K562 (cell line): ENCODE measurements at regions not wholly inside any gene's neighbourhood (a gene's known extent, or its start where the extent isn't known, plus 50 kb on each side); places are given as distances from the start of the nearest gene placed in this dataset.

Experiments used
- ATAC-seq: fragments of 200-7000 bp; cut with Tn5 transposase; 3 replicates; pipeline ENCODE4 v1.9.1; 2020; ENCODE audit warnings: moderate library complexity
- BruUV-seq: library from RNA; stranded (reverse); fragments of 400-500 nt; replicated peaks from 2 replicates; lab custom pipeline; 2021; lab: Mats Ljungman, UMichigan
- CTCF ChIA-PET: fragments of 300-600 bp; formaldehyde crosslinking; extraction: SDS; loops from one replicate; lab custom pipeline; 2021; ENCODE audit warnings: low intra/inter-chr PET ratio; lab: Yijun Ruan, JAX
- POLR2A ChIA-PET: fragments of 300-600, 350-650 bp; sonication (Branson Sonifier 250); formaldehyde crosslinking; extraction: SDS; loops from one replicate; lab custom pipeline; 2021; ENCODE audit warnings: antibody characterized with exemption, inconsistent platforms; lab: Yijun Ruan, JAX
- DNase-seq, 4 experiments: peaks; one replicate each; pipeline versions ENCODE4 v3.0.0 to v3.0.0-alpha.2; 2011 to 2018; ENCODE audit warnings: low spot score in 3 of 4, mixed read lengths in 3 of 4; ENCODE audit errors: extremely low read depth in 1 of 4
- FAIRE-seq: peaks from 2 replicates; lab custom pipeline; 2011; peaks lifted over from hg19 to GRCh38; lab: Jason Lieb, UNC
- H2AFZ ChIP-seq: 2 replicates; pipeline ENCODE4 v1.6.0; 2011; ENCODE audit warnings: low read depth, low read length, control low read depth, inconsistent platforms
- H3K27ac ChIP-seq: fragments of 200-600 bp; 3 replicates; pipeline ENCODE4 v1.8.0; 2011; ENCODE audit warnings: low read depth, mild to moderate bottlenecking, control low read depth, inconsistent platforms, low read length, moderate library complexity, mixed read lengths; ENCODE audit errors: extremely low read depth
- H3K27me3 ChIP-seq, 2 experiments: fragments of 300-600 bp in 1 of 2; 2 replicates in 1 of 2; 3 replicates in 1 of 2; pipeline versions ENCODE4 v1.6.0 to v1.8.0; 2011; ENCODE audit warnings: inconsistent platforms in 2 of 2, low read length in 2 of 2, mild to moderate bottlenecking in 1 of 2, mixed read lengths in 1 of 2, moderate library complexity in 1 of 2; ENCODE audit not compliant: control insufficient read depth in 2 of 2, insufficient read depth in 2 of 2
- H3K36me3 ChIP-seq: fragments of 300-600 bp; 3 replicates; pipeline ENCODE4 v1.8.0; 2011; ENCODE audit warnings: mild to moderate bottlenecking, low read length, inconsistent platforms; ENCODE audit not compliant: control insufficient read depth, insufficient read depth
- H3K4me1 ChIP-seq, 2 experiments: fragments of 200-600 bp in 1 of 2; replicated peaks in 1 of 2; 2 replicates in 1 of 2; 3 replicates in 1 of 2; pipeline versions ENCODE4 v1.5.1 to v1.8.0; 2011; ENCODE audit warnings: inconsistent platforms in 2 of 2, low read length in 2 of 2, mild to moderate bottlenecking in 1 of 2, mixed read lengths in 1 of 2, moderate library complexity in 1 of 2; ENCODE audit not compliant: control insufficient read depth in 2 of 2, insufficient read depth in 2 of 2
- H3K4me2 ChIP-seq: 2 replicates; pipeline ENCODE4 v1.6.1; 2011; ENCODE audit warnings: low read length, control low read depth, inconsistent platforms, mixed read lengths; ENCODE audit not compliant: insufficient read depth
- H3K4me3 ChIP-seq: fragments of 200-600 bp; sonication (generic), shearing (Covaris generic); 2 replicates; pipeline ENCODE4 v1.5.1; 2016; ENCODE audit warnings: control low read depth, inconsistent platforms
- H3K79me2 ChIP-seq: fragments of 200-600 bp; 3 replicates; pipeline ENCODE4 v1.8.0; 2011; ENCODE audit warnings: low read length, inconsistent platforms; ENCODE audit not compliant: control insufficient read depth, insufficient read depth
- H3K9ac ChIP-seq, 2 experiments: 2 replicates each; pipeline versions ENCODE4 v1.6.0 to v1.6.1; 2011; ENCODE audit warnings: low read depth in 2 of 2, low read length in 2 of 2, control low read depth in 1 of 2, inconsistent platforms in 1 of 2, mild to moderate bottlenecking in 1 of 2, mixed read lengths in 1 of 2; ENCODE audit not compliant: insufficient read depth in 1 of 2
- H3K9me1 ChIP-seq: one replicate; pipeline ENCODE4 v1.6.0; 2011; ENCODE audit warnings: inconsistent platforms, mild to moderate bottlenecking, low read length, moderate library complexity; ENCODE audit not compliant: control insufficient read depth, insufficient read depth
- H3K9me3 ChIP-seq: replicated peaks from 2 replicates; pipeline ENCODE4 v1.5.1; 2011; ENCODE audit warnings: low read depth, low read length, inconsistent platforms; ENCODE audit not compliant: control insufficient read depth, insufficient read depth
- H4K20me1 ChIP-seq: replicated peaks from 2 replicates; pipeline ENCODE4 v1.6.1; 2011; ENCODE audit warnings: low read length, inconsistent platforms, mixed read lengths; ENCODE audit not compliant: control insufficient read depth, insufficient read depth
- EWSR1 ChIP-seq: fragments of 450-650 bp; IDR thresholded peaks from 2 replicates; pipeline ENCODE4 v1.6.1; 2018; ENCODE audit warnings: borderline replicate concordance, mild to moderate bottlenecking, low read depth, moderate library complexity; ENCODE audit not compliant: partially characterized antibody
- GABPB1 ChIP-seq: sonication (generic); formaldehyde crosslinking; IDR thresholded peaks from 2 replicates; pipeline ENCODE4 v1.8.0; 2022; ENCODE audit warnings: mild to moderate bottlenecking, missing genetic modification reagents
- GABPB2 ChIP-seq: fragments of 250-450 bp; sonication (Bioruptor Pico); conservative IDR thresholded peaks from 2 replicates; pipeline ENCODE4 v1.5.1; 2021; ENCODE audit warnings: mild to moderate bottlenecking
- SAFB2 ChIP-seq: fragments of 200-400 bp; formaldehyde crosslinking; IDR thresholded peaks from 2 replicates; pipeline ENCODE4 v1.6.1; 2018; ENCODE audit warnings: borderline replicate concordance, low read length, low read depth, moderate library complexity; ENCODE audit not compliant: severe bottlenecking
- TRIM24 ChIP-seq, 2 experiments: fragments of 450-650 bp; IDR thresholded peaks; 2 replicates each; pipeline ENCODE4 v1.6.1; 2016
- ZEB2 ChIP-seq: fragments of 450-650 bp; IDR thresholded peaks from 2 replicates; pipeline ENCODE4 v1.6.1; 2016
- ZNF408 ChIP-seq: fragments of 250-450 bp; sonication (Bioruptor Pico); IDR thresholded peaks from 2 replicates; pipeline ENCODE4 v1.4.0; 2020; ENCODE audit warnings: low read depth, mild to moderate bottlenecking, moderate library complexity
- WGBS: fragments of 100-300 bp; shearing (Covaris generic); methylation state at CpG from one replicate; pipeline ENCODE4 v1.1.6; 2016; ENCODE audit warnings: low coverage, mixed read lengths; ENCODE audit not compliant: insufficient coverage; ENCODE audit errors: missing lambda C conversion rate; 5-methylcytosine and 5-hydroxymethylcytosine counted together
- in situ Hi-C: fragments of 300-500 bp; cut with MboI; formaldehyde crosslinking; loops from 4 replicates; pipeline ENCODE4 v1.15.0; 2018; ENCODE audit warnings: inconsistent platforms, mixed read lengths
- intact Hi-C: fragments of 100-400 bp; cut with micrococcal nuclease; formaldehyde crosslinking; loops from 2 replicates; pipeline ENCODE4 v1.14.2; 2022
- TF ChIP-seq, protein P1 (sequence below): sonication (generic); formaldehyde crosslinking; IDR thresholded peaks from 2 replicates; pipeline ENCODE4 v1.8.1; 2023; ENCODE audit warnings: missing genetic modification reagents, mild to moderate bottlenecking, borderline replicate concordance
- TF ChIP-seq, protein P2 (sequence below): fragments of 250-450 bp; sonication (Bioruptor Pico); IDR thresholded peaks from 2 replicates; pipeline ENCODE4 v1.4.0; 2020

DNA sequence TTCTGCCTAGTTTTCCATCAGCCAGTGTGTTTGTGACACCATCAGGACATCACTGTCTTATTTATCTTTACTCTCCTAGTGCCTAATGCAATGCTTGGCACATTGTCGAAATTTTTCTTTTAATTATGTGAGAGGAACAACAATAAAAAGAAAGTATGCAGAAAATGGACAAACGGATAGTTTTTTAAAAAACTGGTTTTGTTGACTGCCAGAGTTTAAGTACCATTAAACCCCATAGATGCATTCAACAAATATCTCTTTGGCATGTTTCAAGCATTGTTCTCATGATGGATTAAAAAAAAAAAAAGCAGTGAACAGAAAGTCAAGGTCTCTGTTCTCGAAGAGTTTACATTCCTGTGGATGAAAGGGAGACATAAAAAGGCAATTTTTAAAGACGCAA, 398.4 kb downstream of the PPP3CA start:
- intact Hi-C loops, result no loop called here
- no peak overlapping the region for H3K27ac ChIP-seq
- DNase-seq (no peak), FAIRE-seq (no peak), ATAC-seq (no peak)
- WGBS, result 3% methylated on average over 4 of the region's 4 CpGs
- H3K27me3 ChIP-seq, result no peaks in the 10 kb centered on the region
- no peaks in the 10 kb centered on the region for H3K79me2 ChIP-seq
- TF ChIP-seq GABPB2 (CRISPR knock-in tag) (no peak), GABPB1 (CRISPR knock-in tag) (no peak), TRIM24 (IDR thresholded peaks at IDR 0.05) (no peak), EWSR1 (no peak), SAFB2 (no peak), ZNF408 (CRISPR knock-in tag) (no peak), ZEB2 (no peak)
- TF ChIP-seq, protein P1, sequence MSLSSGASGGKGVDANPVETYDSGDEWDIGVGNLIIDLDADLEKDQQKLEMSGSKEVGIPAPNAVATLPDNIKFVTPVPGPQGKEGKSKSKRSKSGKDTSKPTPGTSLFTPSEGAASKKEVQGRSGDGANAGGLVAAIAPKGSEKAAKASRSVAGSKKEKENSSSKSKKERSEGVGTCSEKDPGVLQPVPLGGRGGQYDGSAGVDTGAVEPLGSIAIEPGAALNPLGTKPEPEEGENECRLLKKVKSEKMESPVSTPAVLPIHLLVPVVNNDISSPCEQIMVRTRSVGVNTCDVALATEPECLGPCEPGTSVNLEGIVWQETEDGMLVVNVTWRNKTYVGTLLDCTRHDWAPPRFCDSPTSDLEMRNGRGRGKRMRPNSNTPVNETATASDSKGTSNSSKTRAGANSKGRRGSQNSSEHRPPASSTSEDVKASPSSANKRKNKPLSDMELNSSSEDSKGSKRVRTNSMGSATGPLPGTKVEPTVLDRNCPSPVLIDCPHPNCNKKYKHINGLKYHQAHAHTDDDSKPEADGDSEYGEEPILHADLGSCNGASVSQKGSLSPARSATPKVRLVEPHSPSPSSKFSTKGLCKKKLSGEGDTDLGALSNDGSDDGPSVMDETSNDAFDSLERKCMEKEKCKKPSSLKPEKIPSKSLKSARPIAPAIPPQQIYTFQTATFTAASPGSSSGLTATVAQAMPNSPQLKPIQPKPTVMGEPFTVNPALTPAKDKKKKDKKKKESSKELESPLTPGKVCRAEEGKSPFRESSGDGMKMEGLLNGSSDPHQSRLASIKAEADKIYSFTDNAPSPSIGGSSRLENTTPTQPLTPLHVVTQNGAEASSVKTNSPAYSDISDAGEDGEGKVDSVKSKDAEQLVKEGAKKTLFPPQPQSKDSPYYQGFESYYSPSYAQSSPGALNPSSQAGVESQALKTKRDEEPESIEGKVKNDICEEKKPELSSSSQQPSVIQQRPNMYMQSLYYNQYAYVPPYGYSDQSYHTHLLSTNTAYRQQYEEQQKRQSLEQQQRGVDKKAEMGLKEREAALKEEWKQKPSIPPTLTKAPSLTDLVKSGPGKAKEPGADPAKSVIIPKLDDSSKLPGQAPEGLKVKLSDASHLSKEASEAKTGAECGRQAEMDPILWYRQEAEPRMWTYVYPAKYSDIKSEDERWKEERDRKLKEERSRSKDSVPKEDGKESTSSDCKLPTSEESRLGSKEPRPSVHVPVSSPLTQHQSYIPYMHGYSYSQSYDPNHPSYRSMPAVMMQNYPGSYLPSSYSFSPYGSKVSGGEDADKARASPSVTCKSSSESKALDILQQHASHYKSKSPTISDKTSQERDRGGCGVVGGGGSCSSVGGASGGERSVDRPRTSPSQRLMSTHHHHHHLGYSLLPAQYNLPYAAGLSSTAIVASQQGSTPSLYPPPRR (CRISPR knock-in tag), result no peak
- TF ChIP-seq, protein P2, sequence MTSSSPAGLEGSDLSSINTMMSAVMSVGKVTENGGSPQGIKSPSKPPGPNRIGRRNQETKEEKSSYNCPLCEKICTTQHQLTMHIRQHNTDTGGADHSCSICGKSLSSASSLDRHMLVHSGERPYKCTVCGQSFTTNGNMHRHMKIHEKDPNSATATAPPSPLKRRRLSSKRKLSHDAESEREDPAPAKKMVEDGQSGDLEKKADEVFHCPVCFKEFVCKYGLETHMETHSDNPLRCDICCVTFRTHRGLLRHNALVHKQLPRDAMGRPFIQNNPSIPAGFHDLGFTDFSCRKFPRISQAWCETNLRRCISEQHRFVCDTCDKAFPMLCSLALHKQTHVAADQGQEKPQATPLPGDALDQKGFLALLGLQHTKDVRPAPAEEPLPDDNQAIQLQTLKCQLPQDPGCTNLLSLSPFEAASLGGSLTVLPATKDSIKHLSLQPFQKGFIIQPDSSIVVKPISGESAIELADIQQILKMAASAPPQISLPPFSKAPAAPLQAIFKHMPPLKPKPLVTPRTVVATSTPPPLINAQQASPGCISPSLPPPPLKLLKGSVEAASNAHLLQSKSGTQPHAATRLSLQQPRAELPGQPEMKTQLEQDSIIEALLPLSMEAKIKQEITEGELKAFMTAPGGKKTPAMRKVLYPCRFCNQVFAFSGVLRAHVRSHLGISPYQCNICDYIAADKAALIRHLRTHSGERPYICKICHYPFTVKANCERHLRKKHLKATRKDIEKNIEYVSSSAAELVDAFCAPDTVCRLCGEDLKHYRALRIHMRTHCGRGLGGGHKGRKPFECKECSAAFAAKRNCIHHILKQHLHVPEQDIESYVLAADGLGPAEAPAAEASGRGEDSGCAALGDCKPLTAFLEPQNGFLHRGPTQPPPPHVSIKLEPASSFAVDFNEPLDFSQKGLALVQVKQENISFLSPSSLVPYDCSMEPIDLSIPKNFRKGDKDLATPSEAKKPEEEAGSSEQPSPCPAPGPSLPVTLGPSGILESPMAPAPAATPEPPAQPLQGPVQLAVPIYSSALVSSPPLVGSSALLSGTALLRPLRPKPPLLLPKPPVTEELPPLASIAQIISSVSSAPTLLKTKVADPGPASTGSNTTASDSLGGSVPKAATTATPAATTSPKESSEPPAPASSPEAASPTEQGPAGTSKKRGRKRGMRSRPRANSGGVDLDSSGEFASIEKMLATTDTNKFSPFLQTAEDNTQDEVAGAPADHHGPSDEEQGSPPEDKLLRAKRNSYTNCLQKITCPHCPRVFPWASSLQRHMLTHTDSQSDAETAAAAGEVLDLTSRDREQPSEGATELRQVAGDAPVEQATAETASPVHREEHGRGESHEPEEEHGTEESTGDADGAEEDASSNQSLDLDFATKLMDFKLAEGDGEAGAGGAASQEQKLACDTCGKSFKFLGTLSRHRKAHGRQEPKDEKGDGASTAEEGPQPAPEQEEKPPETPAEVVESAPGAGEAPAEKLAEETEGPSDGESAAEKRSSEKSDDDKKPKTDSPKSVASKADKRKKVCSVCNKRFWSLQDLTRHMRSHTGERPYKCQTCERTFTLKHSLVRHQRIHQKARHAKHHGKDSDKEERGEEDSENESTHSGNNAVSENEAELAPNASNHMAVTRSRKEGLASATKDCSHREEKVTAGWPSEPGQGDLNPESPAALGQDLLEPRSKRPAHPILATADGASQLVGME, result no peak
- H4K20me1 ChIP-seq, result no peaks in the 10 kb centered on the region
- no peak overlapping the region for H2AFZ ChIP-seq
- no peaks in the 10 kb centered on the region for H3K4me1 ChIP-seq
- H3K9ac ChIP-seq, result no peak overlapping the region
- no peak overlapping the region for H3K4me3 ChIP-seq
- H3K36me3 ChIP-seq, result no peaks in the 10 kb centered on the region
- no peaks in the 10 kb centered on the region for H3K9me1 ChIP-seq
- H3K9me3 ChIP-seq, result no peaks in the 10 kb centered on the region
- ChIA-PET CTCF (no interaction called here), POLR2A (no interaction called here)
- in situ Hi-C loops, result no loop called here
- BruUV-seq, result no TSS peak
- no peak overlapping the region for H3K4me2 ChIP-seq
